ENCODE measurements at regions not wholly inside any gene's neighbourhood (a gene's known extent, or its start where the extent isn't known, plus 50 kb on each side); places are given as distances from the start of the nearest gene placed in this dataset.

- TF ChIP-seq CTCF (IDR thresholded peaks at IDR 0.05) (no peak), POLR2A (IDR thresholded peaks at IDR 0.05) (no peak)
Measured at GRCh38 chr10:6356280-6356793, 153.6 kb downstream of the PFKFB3 start.
